ENCODE measurements at regions not wholly inside any gene's neighbourhood (a gene's known extent, or its start where the extent isn't known, plus 50 kb on each side); places are given as distances from the start of the nearest gene placed in this dataset.

- TF ChIP-seq YY1 (IDR thresholded peaks at IDR 0.05; ENCODE audit: extremely low read depth, insufficient replicate concordance, low read depth, low read length) = no peak
- no peak for TF ChIP-seq POLR2AphosphoS5 (IDR thresholded peaks at IDR 0.05; ENCODE audit: low read depth, low read length)
- no peak for TF ChIP-seq POLR2A (IDR thresholded peaks at IDR 0.05; ENCODE audit: borderline replicate concordance, extremely low read depth, insufficient read depth, insufficient read length)
- no peak for TF ChIP-seq SRF (IDR thresholded peaks at IDR 0.05; ENCODE audit: low read depth)
- no peak for TF ChIP-seq EZH2phosphoT487 (IDR thresholded peaks at IDR 0.05; ENCODE audit: borderline replicate concordance)
- TF ChIP-seq EZH2 (IDR thresholded peaks at IDR 0.05) = no peak
- TF ChIP-seq SIN3A (IDR thresholded peaks at IDR 0.05; ENCODE audit: low read depth) = no peak
- TF ChIP-seq CTCF (IDR thresholded peaks at IDR 0.05 in 2 of 3, conservative IDR thresholded peaks at IDR 0.05 in 1 of 3; ENCODE audit: borderline replicate concordance in 1 of 3, insufficient read depth in 1 of 3, low read depth in 2 of 3, low read length in 2 of 3) = no peak
- no peak for TF ChIP-seq ELF1 (IDR thresholded peaks at IDR 0.05; ENCODE audit: borderline replicate concordance, low read depth)
- TF ChIP-seq CEBPB (IDR thresholded peaks at IDR 0.05; ENCODE audit: low read depth) = no peak
- TF ChIP-seq REST (IDR thresholded peaks at IDR 0.05; ENCODE audit: low read depth) = no peak
These were observed 893.4 kb upstream of the MIR17HG start for GRCh38 chr13:90454002-90454636.

Measured in HCT116 (cell line).